Spleen (tissue), 11 donors: ENCODE measurements at regions not wholly inside any gene's neighbourhood (a gene's known extent, or its start where the extent isn't known, plus 50 kb on each side); places are given as distances from the start of the nearest gene placed in this dataset.

Experiments
- DNase-seq: peaks from one replicate; pipeline ENCODE4 v3.0.0-alpha.2; 2020
- H3K27ac ChIP-seq, 8 donors: fragments of 200-600 bp; sonication (generic) in 7 of 8; 1 replicate in 4 of 8; 2 replicates in 4 of 8; pipeline versions ENCODE4 v1.5.0 to v1.8.0; 2016 to 2021; ENCODE audit warnings: inconsistent platforms in 4 of 8, mild to moderate bottlenecking in 4 of 8, moderate library complexity in 1 of 8
- H3K27me3 ChIP-seq, 7 donors: fragments of 200-600 bp; sonication (generic) in 6 of 7; replicated peaks in 1 of 7; 1 replicate in 4 of 7; 2 replicates in 3 of 7; pipeline versions ENCODE4 v1.5.0 to v1.8.0; 2016 to 2021; ENCODE audit warnings: inconsistent platforms in 3 of 7, mild to moderate bottlenecking in 1 of 7
- H3K36me3 ChIP-seq, 6 donors: fragments of 200-600 bp; sonication (generic) in 5 of 6; 1 replicate in 4 of 6; 2 replicates in 2 of 6; pipeline versions ENCODE4 v1.5.0 to v1.8.0; 2016 to 2021; ENCODE audit warnings: inconsistent platforms in 2 of 6
- H3K4me1 ChIP-seq, 6 donors: fragments of 200-600 bp; sonication (generic) in 5 of 6; 1 replicate in 3 of 6; 2 replicates in 3 of 6; pipeline versions ENCODE4 v1.5.0 to v1.8.0; 2016 to 2021; ENCODE audit warnings: inconsistent platforms in 3 of 6
- H3K4me3 ChIP-seq, 8 donors: fragments of 200-600 bp; sonication (generic) in 7 of 8; 1 replicate in 4 of 8; 2 replicates in 4 of 8; pipeline versions ENCODE4 v1.5.0 to v1.8.0; 2016 to 2021; ENCODE audit warnings: inconsistent platforms in 4 of 8, mild to moderate bottlenecking in 4 of 8, moderate library complexity in 2 of 8
- H3K9me3 ChIP-seq, 8 donors: fragments of 200-600 bp; sonication (generic) in 7 of 8; 1 replicate in 4 of 8; 2 replicates in 4 of 8; pipeline versions ENCODE4 v1.5.0 to v1.8.0; 2016 to 2021; ENCODE audit warnings: inconsistent platforms in 4 of 8
- CTCF ChIP-seq, 11 experiments: fragments of 200-600 bp in 7 of 11; fragments of 450-650 bp in 4 of 11; sonication (generic) in 4 of 11; IDR thresholded peaks in 8 of 11; conservative IDR thresholded peaks in 3 of 11; 1 replicate in 7 of 11; 2 replicates in 4 of 11; pipeline versions ENCODE4 v1.4.0 to v1.8.0; 2016 to 2021; ENCODE audit warnings: antibody characterized with exemption in 11 of 11, inconsistent platforms in 4 of 11, mild to moderate bottlenecking in 1 of 11
- POLR2A ChIP-seq, 3 donors: fragments of 450-650 bp; IDR thresholded peaks; one replicate each; pipeline ENCODE4 v1.5.1; 2017; ENCODE audit warnings: antibody characterized with exemption in 3 of 3, mild to moderate bottlenecking in 1 of 3
- POLR2AphosphoS5 ChIP-seq, 3 donors: sonication (generic); formaldehyde crosslinking; IDR thresholded peaks; one replicate each; pipeline ENCODE4 v1.5.1; 2017; ENCODE audit warnings: antibody characterized with exemption in 3 of 3
- WGBS, 5 donors: extraction: QIAGEN DNeasy Blood & Tissue Kit in 3 of 5; methylation state at CpG; one replicate each; pipeline versions ENCODE4 v1.1.5 to v1.1.7; 2013 to 2018; 5-methylcytosine and 5-hydroxymethylcytosine counted together
- intact Hi-C: fragments of 100-400 bp; cut with DNase I; formaldehyde crosslinking; loops from one replicate; pipeline ENCODE4 v1.15.0; 2023; ENCODE audit warnings: low total_unique reads
- donor health status: healthy with polysubstance abuse.
- donor health status: DM: no; HTN: no; CAD: no; lungs with moderate emphysema.
- donor health status: DM: no; HTN: no; CAD: no.
- donor health status: Bipolar disorder and iron deficiency.
- donor health status: healthy.
- donor health status: DM: no; HTN: no; CAD: no.
- donor health status: DM: yes; HTN: yes; CAD: no.

DNA sequence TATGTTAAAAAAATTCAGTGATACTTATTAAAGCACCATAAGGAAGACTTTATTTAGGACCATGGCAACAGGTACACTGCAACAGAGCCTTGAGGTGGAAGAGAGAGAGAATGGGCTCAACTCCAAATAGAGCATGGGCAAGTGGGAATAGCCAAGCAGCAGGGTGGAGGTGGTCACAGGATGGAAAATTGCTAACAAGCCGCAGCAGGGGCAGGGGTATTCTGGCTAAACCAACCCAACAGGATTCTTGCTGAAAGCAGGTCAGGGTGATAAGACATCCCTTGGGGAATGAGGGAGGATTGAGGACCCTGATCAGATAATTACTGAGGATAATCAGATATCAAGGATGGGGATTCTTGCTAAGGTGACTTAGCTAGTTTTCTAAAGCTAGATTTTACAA is 177.5 kb downstream of the ZIC3 start:
- no peak overlapping the region for H3K27ac ChIP-seq
- no peaks in the 10 kb centered on the region for H3K9me3 ChIP-seq
- H3K36me3 ChIP-seq: no peaks in the 10 kb centered on the region
- no peaks in the 10 kb centered on the region for H3K4me1 ChIP-seq
- no peak for TF ChIP-seq CTCF (IDR thresholded peaks at IDR 0.05 in 8 of 11, conservative IDR thresholded peaks at IDR 0.05 in 3 of 11)
- no peak for TF ChIP-seq POLR2AphosphoS5 (IDR thresholded peaks at IDR 0.05)
- TF ChIP-seq POLR2A (IDR thresholded peaks at IDR 0.05): no peak
- intact Hi-C loops: no loop called here
- WGBS, 5 donors: 56 to 76% (median 69%) methylated on average over 1 of the region's 1 CpG
- no peak for DNase-seq
- peaks cover 0 to 8% (median 0%) of the 10 kb centered on the region in 7 donors for H3K27me3 ChIP-seq
- no peak overlapping the region for H3K4me3 ChIP-seq

DNA sequence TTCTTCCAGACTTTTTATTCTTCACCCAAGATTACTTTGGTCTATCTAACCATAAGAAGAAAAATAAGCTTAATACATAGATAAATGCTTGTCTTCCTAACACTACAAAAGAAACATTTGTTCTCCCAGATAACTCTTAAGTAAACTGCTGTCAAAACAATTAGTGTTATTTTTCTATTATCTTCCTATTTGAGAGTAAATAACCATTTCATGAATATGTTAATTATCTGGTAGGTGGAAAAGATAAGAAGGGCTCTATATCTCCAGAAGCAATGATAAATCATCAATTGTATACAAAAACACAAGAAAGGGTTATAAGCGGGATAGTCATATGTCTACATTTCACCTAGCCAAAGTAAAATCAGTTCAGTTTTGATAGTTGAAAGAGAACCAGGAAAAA is 180.4 kb downstream of the ZIC3 start:
- DNase-seq: no peak
- H3K36me3 ChIP-seq: no peaks in the 10 kb centered on the region
- H3K4me1 ChIP-seq: no peaks in the 10 kb centered on the region
- TF ChIP-seq POLR2A (IDR thresholded peaks at IDR 0.05): no peak
- no peak for TF ChIP-seq CTCF (IDR thresholded peaks at IDR 0.05 in 8 of 11, conservative IDR thresholded peaks at IDR 0.05 in 3 of 11)
- no peak for TF ChIP-seq POLR2AphosphoS5 (IDR thresholded peaks at IDR 0.05)
- H3K27me3 ChIP-seq: peaks cover 0 to 8% (median 0%) of the 10 kb centered on the region in 7 donors
- 53 to 88% (median 72%) methylated on average over 1 of the region's 1 CpG for WGBS, 5 donors
- no peak overlapping the region for H3K27ac ChIP-seq
- H3K9me3 ChIP-seq: no peaks in the 10 kb centered on the region
- H3K4me3 ChIP-seq: no peak overlapping the region
- intact Hi-C loops: no loop called here

DNA sequence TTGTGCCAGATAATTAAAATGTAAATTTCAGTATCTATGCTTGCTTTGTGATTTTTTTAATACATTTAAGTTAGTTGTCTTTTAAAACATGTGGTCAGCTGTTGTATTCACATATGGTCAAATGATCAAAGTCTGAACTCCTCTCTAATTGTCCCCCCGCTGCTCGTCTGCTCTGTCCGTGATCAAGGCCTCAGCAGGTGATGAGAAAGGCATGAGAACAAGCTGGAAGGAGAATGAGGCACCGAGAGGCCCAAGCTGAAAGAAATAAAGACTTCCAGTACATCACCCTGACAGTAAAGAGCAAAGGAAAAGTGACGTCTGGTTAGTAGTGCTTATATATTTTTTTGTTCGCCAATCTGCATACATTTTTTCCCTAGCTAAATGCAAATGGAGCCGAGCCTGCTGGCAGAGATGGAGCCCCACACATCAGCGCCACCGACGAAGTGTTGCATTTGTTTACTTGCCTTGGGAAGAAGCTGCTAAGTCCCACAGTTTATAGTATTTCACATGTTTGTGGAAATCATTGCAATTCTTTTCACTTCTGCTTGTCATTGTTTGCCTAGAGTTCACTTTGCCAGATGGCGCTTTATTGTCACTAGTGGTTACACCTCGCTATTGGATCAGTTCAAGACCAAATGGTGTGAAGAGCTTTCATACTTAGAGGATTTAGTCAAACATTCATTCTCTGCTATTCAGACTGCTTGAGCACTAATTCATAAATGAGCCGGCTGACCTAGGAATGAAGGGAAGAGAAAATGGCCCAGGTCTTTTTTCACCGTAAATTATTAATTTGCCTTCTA is 181.5 kb downstream of the ZIC3 start:
- no peak overlapping the region for H3K4me3 ChIP-seq
- no peaks in the 10 kb centered on the region for H3K36me3 ChIP-seq
- DNase-seq: no peak
- 42 to 66% (median 54%) methylated on average over 14 of the region's 14 CpGs for WGBS, 5 donors
- TF ChIP-seq POLR2A (IDR thresholded peaks at IDR 0.05): no peak
- TF ChIP-seq POLR2AphosphoS5 (IDR thresholded peaks at IDR 0.05): no peak
- TF ChIP-seq CTCF (IDR thresholded peaks at IDR 0.05 in 8 of 11, conservative IDR thresholded peaks at IDR 0.05 in 3 of 11): no peak
- no peaks in the 10 kb centered on the region for H3K4me1 ChIP-seq
- intact Hi-C loops: no loop called here
- H3K27ac ChIP-seq: no peak overlapping the region
- H3K9me3 ChIP-seq: no peaks in the 10 kb centered on the region
- peaks cover 0 to 8% (median 0%) of the 10 kb centered on the region in 7 donors for H3K27me3 ChIP-seq

DNA sequence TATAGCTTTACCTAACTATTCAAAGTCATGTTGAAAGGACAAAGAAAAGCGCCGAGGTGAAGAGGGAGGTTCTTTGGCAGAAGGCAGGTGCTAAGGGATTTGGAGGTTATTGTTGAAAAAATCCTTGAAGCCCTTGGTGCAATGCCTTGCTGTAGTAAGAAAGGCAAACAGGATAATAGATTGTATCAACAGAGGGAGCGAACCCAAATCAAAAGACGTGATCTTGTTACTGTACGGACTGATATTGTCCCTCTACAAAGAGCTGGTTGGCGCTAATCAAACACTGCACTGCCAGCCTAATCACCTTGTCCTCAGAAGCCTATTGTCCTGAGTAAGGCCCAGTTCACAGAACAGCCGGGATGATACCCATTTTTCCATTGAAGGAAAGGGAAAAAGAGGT is 182.9 kb downstream of the ZIC3 start:
- 52 to 71% (median 63%) methylated on average over 7 of the region's 7 CpGs for WGBS, 5 donors
- intact Hi-C loops: no loop called here
- DNase-seq: no peak
- Histone ChIP-seq H3K4me1 (no peaks in the 10 kb centered on the region), H3K4me3 (no peak overlapping the region), H3K9me3 (no peaks in the 10 kb centered on the region), H3K36me3 (no peaks in the 10 kb centered on the region), H3K27me3 (peaks cover 0 to 8% (median 0%) of the 10 kb centered on the region in 7 donors), H3K27ac (no peak overlapping the region)
- TF ChIP-seq CTCF (IDR thresholded peaks at IDR 0.05 in 8 of 11, conservative IDR thresholded peaks at IDR 0.05 in 3 of 11): no peak
